ENCODE measurements at regions not wholly inside any gene's neighbourhood (a gene's known extent, or its start where the extent isn't known, plus 50 kb on each side); places are given as distances from the start of the nearest gene placed in this dataset.

- POLR2A ChIA-PET = no interaction called here
- H3K27me3 Mint-ChIP-seq = peaks cover 2% of the 10 kb centered on the region
- intact Hi-C loops (cut with DNase I, micrococcal nuclease) = no loop called here
- H3K9me3 Mint-ChIP-seq (ENCODE audit: low read depth) = no peaks in the 10 kb centered on the region
- H3K4me3 Mint-ChIP-seq = no peak overlapping the region
- DNase-seq = no peak
- no peak for ATAC-seq
- H3K36me3 Mint-ChIP-seq (ENCODE audit: low read depth) = no peaks in the 10 kb centered on the region
- no peak overlapping the region for H3K27ac Mint-ChIP-seq
- CTCF ChIA-PET = no interaction called here
- no peaks in the 10 kb centered on the region for H3K4me1 Mint-ChIP-seq
Measured at GRCh38 chr17:33603789-33604188, 310.7 kb upstream of the ASIC2 start.

- intact Hi-C loops (cut with DNase I, micrococcal nuclease) = no loop called here
- DNase-seq (no peak), ATAC-seq (no peak)
- H3K27ac Mint-ChIP-seq = no peak overlapping the region
- H3K4me3 Mint-ChIP-seq = no peak overlapping the region
- CTCF ChIA-PET = no interaction called here
- H3K27me3 Mint-ChIP-seq = peaks cover 5% of the 10 kb centered on the region
- no peaks in the 10 kb centered on the region for H3K4me1 Mint-ChIP-seq
- peaks cover 1% of the 10 kb centered on the region for H3K9me3 Mint-ChIP-seq (ENCODE audit: low read depth)
- H3K36me3 Mint-ChIP-seq (ENCODE audit: low read depth) = no peaks in the 10 kb centered on the region
- POLR2A ChIA-PET = no interaction called here
Measured at GRCh38 chr17:33611532-33611931, 318.4 kb upstream of the ASIC2 start.

- ATAC-seq (no peak), DNase-seq (no peak)
- Mint-ChIP-seq H3K27ac (no peak overlapping the region), H3K36me3 (ENCODE audit: low read depth) (no peaks in the 10 kb centered on the region), H3K9me3 (ENCODE audit: low read depth) (peaks cover 1% of the 10 kb centered on the region), H3K4me1 (no peaks in the 10 kb centered on the region), H3K4me3 (no peak overlapping the region), H3K27me3 (peaks cover 8% of the 10 kb centered on the region)
- POLR2A ChIA-PET = no interaction called here
- intact Hi-C loops (cut with DNase I, micrococcal nuclease) = no loop called here
- CTCF ChIA-PET = no interaction called here
Measured at GRCh38 chr17:33615861-33616260, 322.8 kb upstream of the ASIC2 start.

- H3K36me3 Mint-ChIP-seq (ENCODE audit: low read depth) = no peaks in the 10 kb centered on the region
- H3K27me3 Mint-ChIP-seq = peaks cover 6% of the 10 kb centered on the region
- DNase-seq (no peak), ATAC-seq (no peak)
- intact Hi-C loops (cut with DNase I, micrococcal nuclease) = no loop called here
- no peaks in the 10 kb centered on the region for H3K9me3 Mint-ChIP-seq (ENCODE audit: low read depth)
- ChIA-PET CTCF (no interaction called here), POLR2A (no interaction called here)
- H3K27ac Mint-ChIP-seq = no peak overlapping the region
- no peaks in the 10 kb centered on the region for H3K4me1 Mint-ChIP-seq
- no peak overlapping the region for H3K4me3 Mint-ChIP-seq
Measured at GRCh38 chr17:33623841-33624240, 330.7 kb upstream of the ASIC2 start.

- DNase-seq (no peak), ATAC-seq (no peak)
- Mint-ChIP-seq H3K36me3 (ENCODE audit: low read depth) (no peaks in the 10 kb centered on the region), H3K27me3 (peaks cover 5% of the 10 kb centered on the region), H3K27ac (no peak overlapping the region), H3K9me3 (ENCODE audit: low read depth) (peaks cover 9% of the 10 kb centered on the region), H3K4me1 (no peaks in the 10 kb centered on the region), H3K4me3 (no peak overlapping the region)
- ChIA-PET POLR2A (no interaction called here), CTCF (interaction anchor here (0.7 kb wide), 1 partner anchor 46 kb away, joined by 4 read pairs; no protein-coding TSS in a partner anchor)
- intact Hi-C loops (cut with DNase I, micrococcal nuclease) = no loop called here
Measured at GRCh38 chr17:33628500-33629346, 335.6 kb upstream of the ASIC2 start.

- CTCF ChIA-PET = no interaction called here
- Mint-ChIP-seq H3K27me3 (peaks cover 5% of the 10 kb centered on the region), H3K36me3 (ENCODE audit: low read depth) (no peaks in the 10 kb centered on the region), H3K4me3 (no peak overlapping the region), H3K9me3 (ENCODE audit: low read depth) (peaks cover 28% of the 10 kb centered on the region), H3K4me1 (peaks cover 13% of the 10 kb centered on the region), H3K27ac (no peak overlapping the region)
- DNase-seq = no peak
- POLR2A ChIA-PET = no interaction called here
- intact Hi-C loops (cut with DNase I, micrococcal nuclease) = no loop called here
- no peak for ATAC-seq
Measured at GRCh38 chr17:33633446-33633845, 340.4 kb upstream of the ASIC2 start.

GRCh38 chr17:33637534-33637933 lies 344.4 kb upstream of the ASIC2 start:
- Mint-ChIP-seq H3K27ac (peak overlapping the region; percentile 42), H3K27me3 (no peaks in the 10 kb centered on the region), H3K4me3 (no peak overlapping the region), H3K4me1 (peaks cover 13% of the 10 kb centered on the region), H3K9me3 (ENCODE audit: low read depth) (peaks cover 27% of the 10 kb centered on the region), H3K36me3 (ENCODE audit: low read depth) (no peaks in the 10 kb centered on the region)
- ATAC-seq (peak; percentile 12), DNase-seq (no peak)
- intact Hi-C loops (cut with DNase I, micrococcal nuclease) = no loop called here
- POLR2A ChIA-PET = no interaction called here
- CTCF ChIA-PET = interaction anchor here (0.9 to 1.4 kb wide), 2 partner anchors 12 to 38 kb away, joined by 3 to 4 read pairs; no protein-coding TSS in a partner anchor

- Mint-ChIP-seq H3K36me3 (ENCODE audit: low read depth) (no peaks in the 10 kb centered on the region), H3K27ac (no peak overlapping the region)
- POLR2A ChIA-PET = no interaction called here
Measured at GRCh38 chr17:33639103-33639880, 346.2 kb upstream of the ASIC2 start.

GRCh38 chr17:33640629-33641028 lies 347.5 kb upstream of the ASIC2 start:
- intact Hi-C loops (cut with DNase I, micrococcal nuclease) = no loop called here
- CTCF ChIA-PET = no interaction called here
- H3K9me3 Mint-ChIP-seq (ENCODE audit: low read depth) = peaks cover 27% of the 10 kb centered on the region
- H3K36me3 Mint-ChIP-seq (ENCODE audit: low read depth) = no peaks in the 10 kb centered on the region
- DNase-seq = no peak
- ATAC-seq = no peak
- H3K27me3 Mint-ChIP-seq = no peaks in the 10 kb centered on the region
- no peak overlapping the region for H3K4me3 Mint-ChIP-seq
- POLR2A ChIA-PET = no interaction called here
- peaks cover 15% of the 10 kb centered on the region for H3K4me1 Mint-ChIP-seq
- H3K27ac Mint-ChIP-seq = no peak overlapping the region

More at GRCh38 chr17:33639103-33639880, 346.2 kb upstream of the ASIC2 start:
- ATAC-seq (no peak), DNase-seq (no peak)
- Mint-ChIP-seq H3K4me3 (no peak overlapping the region), H3K4me1 (peaks cover 15% of the 10 kb centered on the region), H3K9me3 (ENCODE audit: low read depth) (peaks cover 27% of the 10 kb centered on the region), H3K27me3 (no peaks in the 10 kb centered on the region)
- intact Hi-C loops (cut with DNase I, micrococcal nuclease) = no loop called here
- CTCF ChIA-PET = no interaction called here

- POLR2A ChIA-PET = no interaction called here
- H3K27me3 Mint-ChIP-seq = peaks cover 8% of the 10 kb centered on the region
- H3K36me3 Mint-ChIP-seq (ENCODE audit: low read depth) = no peaks in the 10 kb centered on the region
- intact Hi-C loops (cut with DNase I, micrococcal nuclease) = no loop called here
- peaks cover 20% of the 10 kb centered on the region for H3K9me3 Mint-ChIP-seq (ENCODE audit: low read depth)
- ATAC-seq (no peak), DNase-seq (no peak)
- no peak overlapping the region for H3K27ac Mint-ChIP-seq
- CTCF ChIA-PET = interaction anchor here (1.0 kb wide), 1 partner anchor 43 kb away, joined by 3 read pairs; no protein-coding TSS in a partner anchor
- H3K4me3 Mint-ChIP-seq = no peak overlapping the region
- peaks cover 10% of the 10 kb centered on the region for H3K4me1 Mint-ChIP-seq
Measured at GRCh38 chr17:33642002-33642401, 348.9 kb upstream of the ASIC2 start.

- ChIA-PET CTCF (no interaction called here), POLR2A (no interaction called here)
- Mint-ChIP-seq H3K27me3 (peaks cover 14% of the 10 kb centered on the region), H3K4me1 (peaks cover 2% of the 10 kb centered on the region), H3K27ac (no peak overlapping the region), H3K9me3 (ENCODE audit: low read depth) (no peaks in the 10 kb centered on the region), H3K4me3 (no peak overlapping the region), H3K36me3 (ENCODE audit: low read depth) (no peaks in the 10 kb centered on the region)
- intact Hi-C loops (cut with DNase I, micrococcal nuclease) = no loop called here
- DNase-seq = peak; percentile 14
- ATAC-seq = no peak
Measured at GRCh38 chr17:33647956-33648355, 354.9 kb upstream of the ASIC2 start.

- no peak overlapping the region for H3K4me3 Mint-ChIP-seq
- intact Hi-C loops (cut with DNase I, micrococcal nuclease) = no loop called here
- H3K27ac Mint-ChIP-seq = no peak overlapping the region
- no peaks in the 10 kb centered on the region for H3K36me3 Mint-ChIP-seq (ENCODE audit: low read depth)
- H3K4me1 Mint-ChIP-seq = no peaks in the 10 kb centered on the region
- POLR2A ChIA-PET = no interaction called here
- ATAC-seq = no peak
- H3K9me3 Mint-ChIP-seq (ENCODE audit: low read depth) = no peaks in the 10 kb centered on the region
- peaks cover 16% of the 10 kb centered on the region for H3K27me3 Mint-ChIP-seq
- CTCF ChIA-PET = no interaction called here
- DNase-seq = no peak
Measured at GRCh38 chr17:33650304-33650703, 357.2 kb upstream of the ASIC2 start.

Data from activated CD4-positive, alpha-beta T cell treated with anti-CD3 and anti-CD28 coated beads for 36 hours (primary cell).